Limb (tissue), 2 donors: ENCODE measurements at regions not wholly inside any gene's neighbourhood (a gene's known extent, or its start where the extent isn't known, plus 50 kb on each side); places are given as distances from the start of the nearest gene placed in this dataset.
"Not testable (repeated sequence)": the region's sequence is repeated elsewhere in the genome, so short reads cannot be mapped to it uniquely, and the experiment has no call there.

Experiments
- DNase-seq, 2 donors: peaks; one replicate each; pipeline ENCODE4 v3.0.0-alpha.2; 2016; ENCODE audit errors: extremely low spot score in 2 of 2

- peak in 1 of 2 donors; percentile 20 for DNase-seq
Observed at GRCh38 chrX:465418-466215, 78.9 kb upstream of the PPP2R3B start.

GRCh38 chrX:466836-467235 is 80.1 kb upstream of the PPP2R3B start:
- not testable (repeated sequence) for DNase-seq

- DNase-seq = not testable (repeated sequence)
Observed at GRCh38 chrX:467686-468085, 81.0 kb upstream of the PPP2R3B start.

DNA sequence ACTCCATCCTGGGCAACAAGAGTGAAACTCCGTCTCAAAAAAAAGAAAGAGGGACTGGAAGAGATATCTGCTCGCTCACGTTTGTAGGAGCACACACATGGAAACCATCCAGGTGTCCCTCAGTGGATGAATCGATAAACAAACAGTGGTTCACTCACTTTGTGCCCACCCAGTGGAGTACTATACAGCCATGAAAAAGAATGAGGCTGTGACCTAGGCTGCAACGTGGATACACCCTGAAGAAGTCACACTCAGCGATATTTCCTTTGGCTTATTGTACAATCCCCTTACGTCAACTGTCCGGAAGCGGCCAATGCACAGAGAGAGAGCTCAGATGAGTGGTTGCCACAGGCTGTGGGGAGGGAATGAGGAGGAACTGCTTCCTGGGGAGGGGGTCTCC is 82.3 kb upstream of the PPP2R3B start:
- DNase-seq = no peak

DNA sequence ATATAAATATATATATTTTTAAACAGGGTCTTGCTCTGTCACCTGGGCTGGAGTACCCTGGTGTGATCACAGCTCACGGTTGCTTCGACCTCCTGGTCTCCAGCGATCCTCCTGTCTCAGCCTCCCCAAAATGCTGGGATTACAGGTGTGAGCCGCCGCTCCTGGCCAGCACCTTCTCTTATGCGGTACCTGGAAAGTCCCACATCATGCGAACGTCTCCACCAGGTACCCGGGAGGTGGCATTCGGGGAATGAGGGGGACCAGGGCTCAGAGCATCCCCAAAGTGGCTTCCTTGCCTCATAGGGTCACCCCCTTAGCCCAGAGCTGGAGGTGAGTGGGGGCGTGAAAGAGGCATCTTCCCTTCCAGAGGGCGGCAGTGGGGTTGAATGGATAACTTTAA is 84.0 kb upstream of the PPP2R3B start:
- DNase-seq = no peak

DNA sequence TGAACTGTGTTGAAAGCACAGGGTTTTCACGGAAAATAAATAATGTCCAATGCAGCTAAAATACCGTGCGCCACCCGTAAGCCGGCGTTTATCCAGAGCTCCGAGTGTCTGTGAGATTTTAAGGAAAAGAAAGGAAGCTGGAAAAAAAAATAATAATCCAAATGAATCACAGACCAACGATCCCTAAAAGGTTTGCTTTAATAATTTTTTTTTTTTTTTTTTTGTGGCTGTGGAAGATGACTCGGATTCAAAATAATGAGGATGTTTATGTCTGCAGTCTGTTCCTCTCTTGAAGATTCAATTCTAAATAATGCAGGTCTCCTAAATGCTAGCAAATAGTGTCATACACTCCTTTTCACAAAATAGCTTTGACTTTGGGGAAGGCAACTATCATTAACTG is 84.6 kb upstream of the PPP2R3B start:
- DNase-seq = no peak

GRCh38 chrX:472275-472674 is 85.6 kb upstream of the PPP2R3B start:
- DNase-seq = not testable (repeated sequence)

- DNase-seq = no peak
Observed at GRCh38 chrX:475926-476723, 89.4 kb upstream of the PPP2R3B start.

DNA sequence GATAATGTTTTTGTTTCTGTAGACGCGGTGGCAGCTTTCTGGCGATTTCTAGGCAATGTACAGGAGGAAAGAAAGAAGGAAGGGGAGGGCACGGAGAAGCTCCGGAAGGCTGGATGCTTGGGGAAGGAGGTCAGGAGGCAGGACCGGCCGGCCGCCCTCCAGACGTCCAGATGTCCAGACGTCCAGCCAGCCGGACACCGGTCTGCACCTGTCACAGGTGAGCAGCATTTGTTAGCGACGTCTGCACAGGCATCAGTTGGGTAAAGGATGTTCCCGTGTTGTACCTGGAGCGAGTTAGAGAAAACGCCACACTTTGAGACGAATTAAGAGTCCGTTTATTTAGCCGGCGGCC is 90.0 kb upstream of the PPP2R3B start:
- DNase-seq = no peak

- no peak for DNase-seq
Observed at GRCh38 chrX:477441-478012, 90.8 kb upstream of the PPP2R3B start.

DNA sequence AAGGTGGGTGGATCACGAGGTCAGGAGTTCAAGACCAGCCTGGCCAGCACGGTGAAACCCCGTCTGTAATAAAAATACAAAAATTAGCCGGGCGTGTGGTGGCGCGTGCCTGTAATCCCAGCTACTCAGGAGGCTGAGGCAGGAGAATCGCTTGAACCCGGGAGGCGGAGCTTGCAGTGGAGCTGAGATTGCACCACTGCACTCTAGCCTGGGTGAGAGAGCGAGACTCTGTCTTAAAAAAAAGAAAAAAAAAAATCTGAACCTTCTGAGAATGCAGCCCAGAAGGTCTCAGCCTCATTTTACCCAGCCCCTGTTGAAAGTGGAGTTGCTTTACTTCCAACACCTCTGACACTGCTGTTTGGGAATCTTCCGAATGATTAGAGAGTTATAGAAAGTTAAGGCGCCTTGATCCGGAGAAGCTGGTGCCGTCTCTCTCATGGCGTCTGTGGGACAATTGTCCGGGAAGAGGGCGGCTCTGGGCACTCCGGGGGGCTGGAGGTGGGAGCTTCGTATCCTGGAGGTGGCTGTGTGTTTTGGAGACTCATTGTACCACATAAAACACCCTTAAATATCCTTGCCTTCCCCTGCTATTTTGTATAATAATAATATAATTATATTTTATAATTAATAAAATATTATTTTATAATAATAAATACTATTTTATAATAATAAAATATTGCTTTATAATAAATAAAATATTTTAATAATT is 92.7 kb upstream of the PPP2R3B start:
- DNase-seq = no peak

DNA sequence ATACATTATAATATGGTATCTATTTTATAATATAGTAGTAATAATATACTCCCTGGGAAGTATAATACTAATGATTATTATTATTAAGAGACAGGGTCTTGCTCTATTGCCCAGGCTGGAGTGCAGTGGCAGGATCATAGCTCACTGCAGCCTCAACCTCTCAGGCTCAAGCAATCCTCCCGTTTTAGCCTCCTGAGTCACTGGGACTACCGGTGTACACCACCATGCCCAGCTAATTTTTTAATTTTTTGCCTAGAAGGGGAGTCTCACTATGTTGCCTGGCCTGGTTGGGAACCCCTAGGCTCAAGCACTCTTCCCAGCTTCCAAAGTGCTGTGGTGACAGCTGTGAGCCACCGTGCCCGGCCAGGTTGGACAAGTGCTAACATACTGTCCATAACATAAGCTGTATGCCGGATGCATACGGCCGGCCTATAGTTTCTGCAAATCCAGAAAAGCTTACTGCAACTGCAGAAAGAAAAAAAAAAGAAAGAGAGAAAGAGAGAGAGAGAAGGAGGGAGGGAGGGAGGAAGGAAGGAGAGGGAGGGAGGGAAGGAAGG is 94.2 kb upstream of the PPP2R3B start:
- DNase-seq = no peak

DNA sequence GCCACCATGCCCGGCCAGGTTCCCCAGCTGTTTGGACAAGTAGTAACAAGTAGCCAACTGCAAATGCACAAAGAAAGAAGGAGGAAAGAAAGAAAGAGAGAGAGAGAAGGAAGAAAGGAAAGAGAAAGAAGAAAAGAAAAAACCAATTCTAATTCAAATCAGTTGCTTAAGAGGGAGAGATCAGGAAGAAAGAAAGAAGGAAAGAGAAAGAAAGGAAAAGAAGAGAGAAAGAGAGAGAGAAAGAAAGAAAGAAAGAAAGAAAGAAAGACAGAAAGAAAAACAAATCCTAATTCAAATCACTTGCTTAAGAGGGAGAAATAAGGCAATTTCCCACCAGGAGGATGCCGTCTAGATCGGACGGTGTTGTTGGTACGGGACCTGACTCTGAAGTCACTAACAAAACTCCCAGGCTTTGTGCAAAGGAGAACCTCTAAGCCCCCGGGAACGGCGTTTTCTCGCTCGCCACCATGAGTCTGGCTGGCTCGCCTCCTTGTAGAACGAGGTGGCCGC is 95.5 kb upstream of the PPP2R3B start:
- no peak for DNase-seq

- no peak for DNase-seq
Observed at GRCh38 chrX:482702-483203, 96.0 kb upstream of the PPP2R3B start.

DNA sequence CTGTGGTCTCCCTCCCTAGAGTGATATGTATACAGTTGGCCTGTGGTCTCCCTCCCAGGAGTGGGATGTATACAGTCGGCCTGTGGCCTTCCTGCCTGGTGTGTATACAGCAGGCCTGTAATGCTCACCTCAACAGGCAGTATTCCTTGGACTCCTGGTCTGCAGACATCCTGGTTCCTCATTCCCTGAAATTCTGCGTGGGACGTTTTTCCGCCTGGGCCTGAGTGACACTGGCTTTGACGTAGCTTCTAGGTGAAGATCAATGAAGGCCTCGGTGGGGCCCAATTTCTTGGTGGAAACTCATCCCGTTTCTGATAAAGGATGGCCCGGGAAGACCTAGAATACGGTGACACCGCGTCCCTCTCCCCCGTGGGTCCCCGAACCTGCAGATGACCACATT is 98.7 kb upstream of the PPP2R3B start:
- DNase-seq = no peak

DNA sequence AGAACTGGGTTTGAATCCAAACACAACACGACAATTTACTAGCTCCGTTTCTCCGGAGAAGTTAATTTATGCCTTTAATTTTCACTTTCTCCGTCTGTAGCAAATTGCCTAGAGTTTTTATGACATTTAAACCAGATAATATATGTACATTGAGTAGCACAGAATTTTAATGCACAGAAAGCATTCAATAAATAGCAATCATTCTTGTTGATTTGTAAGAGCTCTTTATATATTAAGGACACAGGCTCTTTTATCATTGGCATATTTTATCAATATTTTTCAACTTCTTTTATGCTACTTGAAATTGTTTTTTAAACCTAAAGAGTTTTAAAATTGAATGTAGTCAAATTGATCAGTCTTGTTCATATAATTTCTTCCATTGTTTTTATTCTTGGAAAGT is 99.6 kb upstream of the PPP2R3B start:
- no peak for DNase-seq

DNA sequence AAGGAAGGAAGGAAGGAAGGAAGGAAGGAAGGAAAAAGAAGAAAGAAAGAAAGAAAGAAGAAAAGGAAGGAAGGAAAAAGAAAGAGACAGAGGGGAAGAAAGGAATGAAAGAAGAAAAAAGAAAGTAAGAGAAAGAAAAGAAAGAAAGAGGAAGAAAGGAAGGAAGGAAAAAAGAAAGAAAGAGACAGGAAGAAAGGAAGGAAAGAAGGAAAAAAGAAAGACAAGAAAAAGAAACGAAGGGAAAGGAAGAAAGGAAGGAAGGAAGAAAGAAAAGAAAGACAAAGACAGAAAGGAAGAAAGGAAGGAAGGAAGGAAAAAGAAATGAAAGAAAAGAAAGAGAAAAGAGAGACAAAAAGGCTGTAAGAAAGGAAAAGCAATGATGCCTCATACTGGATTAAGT is 101.1 kb upstream of the PPP2R3B start:
- DNase-seq = no peak

GRCh38 chrX:489820-490219 is 103.1 kb upstream of the PPP2R3B start:
- no peak for DNase-seq

GRCh38 chrX:497186-498014 is 110.7 kb upstream of the PPP2R3B start:
- DNase-seq = no peak

DNA sequence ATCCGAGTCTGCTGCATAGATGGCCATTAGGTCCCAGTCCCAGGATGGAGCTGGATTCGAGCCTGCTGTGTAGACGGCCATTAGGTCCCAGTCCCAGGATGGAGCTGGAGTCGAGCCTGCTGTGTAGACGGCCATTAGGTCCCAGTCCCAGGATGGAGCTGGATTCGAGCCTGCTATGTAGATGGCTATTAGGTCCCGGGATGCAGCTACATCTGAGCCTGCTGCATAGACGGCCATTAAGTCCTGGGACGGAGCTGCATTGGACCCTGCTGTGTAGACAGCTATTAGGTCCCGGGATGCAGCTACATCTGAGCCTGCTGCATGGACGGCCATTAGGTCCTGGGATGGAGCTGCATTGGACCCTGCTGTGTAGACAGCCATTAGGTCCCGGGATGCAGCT is 112.2 kb upstream of the PPP2R3B start:
- DNase-seq = not testable (repeated sequence)
